Endothelial cell of umbilical vein (primary cell): ENCODE measurements at regions not wholly inside any gene's neighbourhood (a gene's known extent, or its start where the extent isn't known, plus 50 kb on each side); places are given as distances from the start of the nearest gene placed in this dataset.

Source experiments
- BruUV-seq: library from RNA; stranded (reverse); fragments of 400-500 nt; replicated peaks from 2 replicates; lab custom pipeline; 2021; lab: Mats Ljungman, UMichigan
- CTCF ChIA-PET: fragments of 300-600, 350-600 bp; sonication (Branson Sonifier 250); formaldehyde crosslinking; loops from one replicate; lab custom pipeline; 2021; ENCODE audit warnings: antibody characterized with exemption, inconsistent platforms; lab: Charles Lee
- POLR2A ChIA-PET: fragments of 300-600, 350-600 bp; sonication (Branson Sonifier 250); formaldehyde crosslinking; loops from one replicate; lab custom pipeline; 2021; ENCODE audit warnings: antibody characterized with exemption, inconsistent platforms; lab: Charles Lee
- DNase-seq: peaks from one replicate; pipeline ENCODE4 v3.0.0-alpha.2; 2011; ENCODE audit warnings: low read depth, low spot score
- FAIRE-seq: peaks from 2 replicates; lab custom pipeline; 2011; peaks lifted over from hg19 to GRCh38; lab: Jason Lieb, UNC
- H2AFZ ChIP-seq: 2 replicates; pipeline ENCODE4 v1.6.0; 2012; ENCODE audit warnings: low read depth, low read length, control low read depth, inconsistent platforms
- H3K27ac ChIP-seq: 2 replicates; pipeline ENCODE4 v1.5.1; 2011; ENCODE audit warnings: low read depth, mild to moderate bottlenecking, control low read depth, low read length, moderate library complexity; ENCODE audit not compliant: insufficient read depth
- H3K27me3 ChIP-seq, 2 experiments: 2 replicates each; pipeline versions ENCODE4 v1.6.0 to v1.6.1; 2011; ENCODE audit warnings: low read length in 2 of 2, mixed read lengths in 1 of 2; ENCODE audit not compliant: control insufficient read depth in 2 of 2, insufficient read depth in 2 of 2
- H3K36me3 ChIP-seq, 2 experiments: 2 replicates in 1 of 2; 3 replicates in 1 of 2; pipeline ENCODE4 v1.5.1; 2011; ENCODE audit warnings: low read length in 2 of 2, mild to moderate bottlenecking in 1 of 2, moderate library complexity in 1 of 2; ENCODE audit not compliant: control insufficient read depth in 2 of 2, insufficient read depth in 2 of 2; ENCODE audit errors: extremely low read depth in 1 of 2
- H3K4me1 ChIP-seq: 3 replicates; pipeline ENCODE4 v1.5.1; 2011; ENCODE audit warnings: mild to moderate bottlenecking, low read length; ENCODE audit not compliant: control insufficient read depth, insufficient read depth; ENCODE audit errors: extremely low read depth
- H3K4me2 ChIP-seq: 2 replicates; pipeline ENCODE4 v1.6.1; 2011; ENCODE audit warnings: low read length, control low read depth, mixed read lengths; ENCODE audit not compliant: insufficient read depth
- H3K4me3 ChIP-seq, 3 experiments: fragments of 200-600 bp in 1 of 3; sonication (generic), shearing (Covaris generic) in 1 of 3; replicated peaks in 1 of 3; 2 replicates each; pipeline ENCODE4 v1.5.1; 2011 to 2016; ENCODE audit warnings: control low read depth in 3 of 3, low read length in 3 of 3, mild to moderate bottlenecking in 2 of 3, inconsistent platforms in 1 of 3, low read depth in 1 of 3, moderate library complexity in 1 of 3; ENCODE audit not compliant: insufficient read depth in 1 of 3
- H3K79me2 ChIP-seq: 2 replicates; pipeline ENCODE4 v1.6.0; 2012; ENCODE audit warnings: low read length, inconsistent platforms; ENCODE audit not compliant: control insufficient read depth, insufficient read depth
- H3K9ac ChIP-seq: replicated peaks from 2 replicates; pipeline ENCODE3; 2011; ENCODE audit warnings: low read length, control low read depth; ENCODE audit not compliant: insufficient read depth; ENCODE audit errors: extremely low read depth
- H3K9me1 ChIP-seq: replicated peaks from 3 replicates; pipeline ENCODE4 v1.6.0; 2011; ENCODE audit warnings: mild to moderate bottlenecking, low read length; ENCODE audit not compliant: control insufficient read depth, insufficient read depth; ENCODE audit errors: extremely low read depth
- H3K9me3 ChIP-seq: replicated peaks from 2 replicates; pipeline ENCODE4 v1.5.1; 2012; ENCODE audit warnings: low read length, inconsistent platforms; ENCODE audit not compliant: control insufficient read depth, insufficient read depth
- H4K20me1 ChIP-seq: replicated peaks from 2 replicates; pipeline ENCODE3; 2011; ENCODE audit warnings: mild to moderate bottlenecking, low read length; ENCODE audit not compliant: control insufficient read depth, insufficient read depth; ENCODE audit errors: extremely low read depth
- CTCF ChIP-seq, 2 donors: IDR thresholded peaks; 1 replicate in 1 of 2; 2 replicates in 1 of 2; pipeline ENCODE4 v1.5.1; 2011; ENCODE audit warnings: low read length in 2 of 2, mild to moderate bottlenecking in 2 of 2, moderate library complexity in 2 of 2, control low read depth in 1 of 2, inconsistent platforms in 1 of 2, low read depth in 1 of 2; ENCODE audit not compliant: insufficient read depth in 1 of 2; ENCODE audit errors: extremely low read depth in 1 of 2
- EZH2 ChIP-seq: IDR thresholded peaks from 2 replicates; pipeline ENCODE4 v1.6.1; 2012; ENCODE audit warnings: borderline replicate concordance, low read depth, mild to moderate bottlenecking, moderate library complexity, low read length, inconsistent platforms; ENCODE audit not compliant: severe bottlenecking
- FOS ChIP-seq: IDR thresholded peaks from 2 replicates; pipeline ENCODE4 v1.6.1; 2011; ENCODE audit warnings: mild to moderate bottlenecking, low read length, moderate library complexity, borderline replicate concordance; ENCODE audit not compliant: insufficient read depth
- GATA2 ChIP-seq: IDR thresholded peaks from 2 replicates; pipeline ENCODE4 v1.7.0; 2011; ENCODE audit warnings: low read depth, mild to moderate bottlenecking, moderate library complexity, mixed read lengths, low read length; ENCODE audit not compliant: insufficient read length, insufficient read depth
- JUN ChIP-seq: IDR thresholded peaks from 2 replicates; pipeline ENCODE4 v1.6.1; 2011; ENCODE audit warnings: borderline replicate concordance, low read depth; ENCODE audit not compliant: insufficient read length, insufficient read depth
- MAX ChIP-seq: IDR thresholded peaks from 2 replicates; pipeline ENCODE4 v1.6.1; 2011; ENCODE audit not compliant: insufficient read depth, insufficient read length
- MYC ChIP-seq: IDR thresholded peaks from one replicate; pipeline ENCODE4 v1.6.1; 2011; ENCODE audit warnings: mild to moderate bottlenecking, low read depth, low read length
- POLR2A ChIP-seq: IDR thresholded peaks from 2 replicates; pipeline ENCODE4 v1.6.1; 2012; ENCODE audit warnings: low read depth, mild to moderate bottlenecking, control low read depth, low read length
- POLR2AphosphoS5 ChIP-seq: IDR thresholded peaks from 2 replicates; pipeline ENCODE4 v1.6.1; 2012; ENCODE audit warnings: low read depth, mild to moderate bottlenecking, control low read depth, low read length, moderate library complexity; ENCODE audit not compliant: insufficient read depth
- dilution Hi-C: fragments of 300-500 bp; cut with MboI; formaldehyde crosslinking; loops from one replicate; pipeline ENCODE4 v1.15.0; 2019; ENCODE audit warnings: low sequenced_read_pairs; ENCODE audit not compliant: extremely low pct_ligation_motif_present
- intact Hi-C: fragments of 100-400 bp; cut with micrococcal nuclease; formaldehyde crosslinking; loops from one replicate; pipeline ENCODE4 v1.10.0; 2022

DNA sequence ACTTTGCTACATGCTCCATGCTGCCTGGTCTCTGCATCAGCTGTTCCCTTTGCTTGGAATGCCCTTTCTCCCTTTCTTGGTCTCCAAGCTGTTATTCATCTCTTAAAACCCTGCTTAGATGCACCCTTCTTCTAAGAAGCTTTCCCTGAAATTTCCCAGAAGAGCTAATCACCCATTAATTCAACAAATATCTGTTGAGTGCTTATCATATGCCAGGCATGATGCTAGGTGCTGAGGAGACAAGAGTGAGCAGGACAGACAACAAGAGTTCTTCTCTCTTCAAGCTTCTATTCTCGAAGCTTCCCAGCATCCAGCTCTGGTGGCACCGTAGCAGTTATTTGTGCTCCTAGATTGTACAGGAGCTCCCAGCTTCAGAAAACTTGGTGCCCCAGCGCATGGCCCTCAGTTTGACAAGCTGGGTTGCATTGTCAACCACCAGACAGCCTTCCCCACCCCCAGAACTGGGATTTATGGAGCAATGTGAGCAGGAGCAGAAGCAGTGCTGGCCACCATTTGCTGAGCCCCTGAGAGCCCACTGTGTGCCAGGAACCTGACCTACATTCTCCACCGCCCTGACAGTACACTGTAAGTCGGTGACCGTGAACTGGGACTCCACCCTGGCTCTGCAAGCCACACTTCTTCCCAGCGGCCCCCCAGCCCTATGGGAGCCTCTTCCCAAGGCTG lies 68.0 kb upstream of the ACOT11 start:
- DNase-seq (no peak), FAIRE-seq (no peak)
- CTCF ChIA-PET: interaction anchor here (0.7 to 2.8 kb wide), 7 partner anchors 9 to 354 kb away, joined by 3 to 10 read pairs (median 3); no protein-coding TSS in a partner anchor
- no peak overlapping the region for H3K9ac ChIP-seq
- H3K4me2 ChIP-seq: no peak overlapping the region
- no peaks in the 10 kb centered on the region for H3K27me3 ChIP-seq
- no peaks in the 10 kb centered on the region for H3K79me2 ChIP-seq
- intact Hi-C loops: no loop called here
- H3K4me1 ChIP-seq: peaks cover 3% of the 10 kb centered on the region
- H3K27ac ChIP-seq: no peak overlapping the region
- TF ChIP-seq POLR2AphosphoS5 (no peak), MAX (no peak), GATA2 (no peak), EZH2 (no peak), MYC (no peak), FOS (no peak), POLR2A (no peak), JUN (no peak), CTCF (IDR thresholded peaks at IDR 0.05; ENCODE audit: extremely low read depth in 1 of 2, insufficient read depth in 1 of 2, low read depth in 1 of 2, low read length in 2 of 2) (no peak)
- H3K9me3 ChIP-seq: no peaks in the 10 kb centered on the region
- no peaks in the 10 kb centered on the region for H3K9me1 ChIP-seq
- POLR2A ChIA-PET: no interaction called here
- no peak overlapping the region for H2AFZ ChIP-seq
- no peaks in the 10 kb centered on the region for H4K20me1 ChIP-seq
- dilution Hi-C loops: no loop called here
- no peak overlapping the region for H3K4me3 ChIP-seq
- BruUV-seq: no TSS peak
- no peaks in the 10 kb centered on the region for H3K36me3 ChIP-seq
